ENCODE measurements at regions not wholly inside any gene's neighbourhood (a gene's known extent, or its start where the extent isn't known, plus 50 kb on each side); places are given as distances from the start of the nearest gene placed in this dataset.
"Not testable (repeated sequence)": the region's sequence is repeated elsewhere in the genome, so short reads cannot be mapped to it uniquely, and the experiment has no call there.

DNA sequence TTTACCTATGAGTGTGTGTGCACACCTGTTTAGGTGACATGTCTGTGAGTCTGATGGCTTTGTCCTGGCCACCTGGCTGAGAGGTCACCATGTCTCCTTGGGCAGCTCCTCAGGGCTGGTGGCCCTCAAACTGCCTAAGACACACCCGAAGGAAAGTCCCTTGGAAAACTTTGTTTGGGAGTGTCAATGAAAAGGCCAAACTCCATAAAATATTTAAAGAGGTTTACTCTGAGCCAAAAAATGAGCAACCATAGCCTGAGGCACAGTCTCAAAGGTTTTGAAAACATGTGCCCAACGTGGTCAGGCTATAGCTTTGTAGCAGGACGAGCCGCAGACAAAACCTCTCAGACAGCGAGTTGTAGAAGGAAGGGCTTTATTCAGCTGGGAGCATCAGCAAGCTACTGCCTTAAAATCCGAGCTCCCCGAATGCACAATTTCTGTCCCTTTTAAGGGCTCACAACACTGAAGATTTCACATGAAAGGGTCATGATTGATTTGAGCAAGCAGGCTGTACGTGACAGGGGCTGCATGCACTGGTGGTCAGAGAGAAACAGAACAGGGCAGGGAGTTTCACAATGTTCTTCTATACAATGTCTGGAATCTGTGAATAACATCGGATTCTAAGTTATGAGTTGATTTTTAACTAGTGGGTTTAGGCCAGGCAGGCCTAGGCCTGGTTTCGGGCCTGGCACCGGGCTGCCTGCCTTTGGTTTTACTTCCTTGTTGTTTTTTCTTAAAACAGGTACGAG, 58.4 kb upstream of the RCBTB2 start:
- not testable (repeated sequence) for TF ChIP-seq RFX5 (IDR thresholded peaks at IDR 0.05; ENCODE audit: borderline replicate concordance, low read depth, low read length); YY1 (IDR thresholded peaks at IDR 0.05; ENCODE audit: low read depth, low read length); EZH2 (IDR thresholded peaks at IDR 0.05; ENCODE audit: low read depth, low read length, severe bottlenecking); EGR1 (IDR thresholded peaks at IDR 0.05; ENCODE audit: borderline replicate concordance, low read depth, low read length); CREB1 (IDR thresholded peaks at IDR 0.05); KDM1A (IDR thresholded peaks at IDR 0.05; ENCODE audit: borderline replicate concordance, low read length); CTCF (IDR thresholded peaks at IDR 0.05; ENCODE audit: control extremely low read depth in 1 of 3, insufficient read depth in 1 of 3, low read depth in 1 of 3, low read length in 3 of 3); NRF1 (IDR thresholded peaks at IDR 0.05; ENCODE audit: low read depth, low read length); KDM4A (IDR thresholded peaks at IDR 0.05; ENCODE audit: low read depth, low read length, severe bottlenecking)

All from H1 (cell line).